A549 (cell line): ENCODE measurements at regions not wholly inside any gene's neighbourhood (a gene's known extent, or its start where the extent isn't known, plus 50 kb on each side); places are given as distances from the start of the nearest gene placed in this dataset.

Experiments
- ATAC-seq, 2 experiments: fragments of 200-7000 bp in 1 of 2; fragments of >200 bp in 1 of 2; cut with Nextera tagmentation in 1 of 2; cut with Tn5 transposase in 1 of 2; 3 replicates each; pipeline versions ENCODE4 v1.8.0 to v1.9.1; 2018 to 2020; ENCODE audit warnings: mild to moderate bottlenecking in 1 of 2, moderate library complexity in 1 of 2
- CTCF ChIA-PET: fragments of 300-600 bp; sonication (Branson Sonifier 250); formaldehyde crosslinking; extraction: SDS; loops from one replicate; lab custom pipeline; 2021; ENCODE audit warnings: antibody characterized with exemption, inconsistent platforms; lab: Yijun Ruan, JAX
- POLR2A ChIA-PET: fragments of 350-600 bp; formaldehyde crosslinking; extraction: SDS; loops from one replicate; lab custom pipeline; 2021; ENCODE audit warnings: antibody characterized with exemption, inconsistent platforms; lab: Yijun Ruan, JAX
- DNase-seq, 2 experiments: peaks; one replicate each; pipeline versions ENCODE4 v3.0.0 to v3.0.0-alpha.2; 2011 to 2016; ENCODE audit warnings: low read depth in 1 of 2, low spot score in 1 of 2
- FAIRE-seq: peaks from 2 replicates; lab custom pipeline; 2011; peaks lifted over from hg19 to GRCh38; lab: Jason Lieb, UNC
- H3K27ac ChIP-seq, 2 experiments: fragments of >200 bp; sonication (Bioruptor Twin); formaldehyde crosslinking; 3 replicates each; pipeline ENCODE4 v1.5.1; 2016 to 2017
- H3K4me1 ChIP-seq: fragments of >200 bp; sonication (Bioruptor Twin); formaldehyde crosslinking; 3 replicates; pipeline ENCODE4 v1.6.1; 2016
- H3K4me2 ChIP-seq: fragments of >200 bp; sonication (Bioruptor Twin); formaldehyde crosslinking; 3 replicates; pipeline ENCODE4 v1.6.1; 2016
- H3K4me3 ChIP-seq: fragments of >200 bp; sonication (Bioruptor Twin); formaldehyde crosslinking; 3 replicates; pipeline ENCODE4 v1.5.1; 2016
- H3K9me3 ChIP-seq: fragments of >200 bp; sonication (Bioruptor Twin); formaldehyde crosslinking; 3 replicates; pipeline ENCODE4 v1.6.1; 2016
- CHD4 ChIP-seq: fragments of 200-600 bp; sonication (generic); IDR thresholded peaks from 2 replicates; pipeline ENCODE4 v1.6.1; 2016; ENCODE audit warnings: antibody characterized with exemption, mild to moderate bottlenecking, borderline replicate concordance
- EHF ChIP-seq: fragments of 250-450 bp; sonication (Bioruptor Pico); IDR thresholded peaks from 2 replicates; pipeline ENCODE4 v1.5.0; 2020; ENCODE audit warnings: mild to moderate bottlenecking
- EHMT2 ChIP-seq: fragments of 200-600 bp; sonication (generic); IDR thresholded peaks from 2 replicates; pipeline ENCODE4 v1.6.1; 2016; ENCODE audit warnings: antibody characterized with exemption, low read depth, mild to moderate bottlenecking, moderate library complexity
- EP300 ChIP-seq, 2 experiments: fragments of >200 bp; sonication (Bioruptor Twin); formaldehyde crosslinking; IDR thresholded peaks; 2 replicates in 1 of 2; 3 replicates in 1 of 2; pipeline ENCODE4 v1.6.1; 2016 to 2017
- FOSB ChIP-seq: fragments of 250-450 bp; sonication (Bioruptor Pico); IDR thresholded peaks from 2 replicates; pipeline ENCODE4 v1.5.0; 2020; ENCODE audit warnings: mild to moderate bottlenecking, moderate library complexity
- FOSL2 ChIP-seq, 2 experiments: fragments of 450-650 bp in 1 of 2; fragments of >200 bp in 1 of 2; sonication (Bioruptor Twin) in 1 of 2; formaldehyde crosslinking; IDR thresholded peaks; 2 replicates each; pipeline versions ENCODE4 v1.5.0 to v1.6.1; 2016 to 2020; ENCODE audit warnings: mild to moderate bottlenecking in 1 of 2, moderate library complexity in 1 of 2
- HDAC2 ChIP-seq: fragments of 200-600 bp; sonication (generic); IDR thresholded peaks from 2 replicates; pipeline ENCODE4 v1.6.1; 2016
- HOXB13 ChIP-seq: fragments of 250-450 bp; sonication (Bioruptor Pico); IDR thresholded peaks from 2 replicates; pipeline ENCODE4 v1.5.0; 2020; ENCODE audit warnings: low read depth, mild to moderate bottlenecking, moderate library complexity
- HOXB5 ChIP-seq: fragments of 250-450 bp; sonication (Bioruptor Pico); IDR thresholded peaks from 2 replicates; pipeline ENCODE4 v1.5.0; 2020; ENCODE audit warnings: mild to moderate bottlenecking, moderate library complexity
- JUN ChIP-seq, 2 experiments: fragments of >200 bp; sonication (Bioruptor Twin); formaldehyde crosslinking; IDR thresholded peaks; 2 replicates in 1 of 2; 3 replicates in 1 of 2; pipeline ENCODE4 v1.6.1; 2016 to 2017
- JUNB ChIP-seq: fragments of >200 bp; sonication (Bioruptor Twin); formaldehyde crosslinking; IDR thresholded peaks from 2 replicates; pipeline ENCODE4 v1.6.1; 2016
- MAFK ChIP-seq: fragments of 450-650 bp; IDR thresholded peaks from 2 replicates; pipeline ENCODE4 v1.6.1; 2014; ENCODE audit not compliant: partially characterized antibody
- NFE2L2 ChIP-seq: fragments of 150-350 bp; conservative IDR thresholded peaks from 2 replicates; pipeline ENCODE4 v1.6.1; 2014; ENCODE audit warnings: low read length
- POLR2A ChIP-seq: IDR thresholded peaks from 2 replicates; pipeline ENCODE4 v1.6.1; 2012; ENCODE audit warnings: mild to moderate bottlenecking, low read length
- RNF2 ChIP-seq: fragments of 200-600 bp; sonication (generic); IDR thresholded peaks from 2 replicates; pipeline ENCODE4 v1.6.1; 2016; ENCODE audit warnings: low read depth, mild to moderate bottlenecking, antibody characterized with exemption, moderate library complexity, borderline replicate concordance
- ZSCAN20 ChIP-seq: fragments of 250-450 bp; sonication (Bioruptor Pico); IDR thresholded peaks from 2 replicates; pipeline ENCODE4 v1.8.0; 2022; ENCODE audit warnings: mild to moderate bottlenecking, moderate library complexity
- WGBS: methylation state at CpG from one replicate; pipeline ENCODE4 v1.1.6; 2017; ENCODE audit errors: missing lambda C conversion rate; 5-methylcytosine and 5-hydroxymethylcytosine counted together
- TF ChIP-seq, protein P1 (sequence below): fragments of 250-450 bp; sonication (Bioruptor Pico); IDR thresholded peaks from 2 replicates; pipeline ENCODE4 v1.5.0; 2020; ENCODE audit warnings: low read depth, mild to moderate bottlenecking, moderate library complexity
- TF ChIP-seq, protein P2 (sequence below): IDR thresholded peaks from 2 replicates; pipeline ENCODE4 v1.6.1; 2012; ENCODE audit warnings: low read depth, borderline replicate concordance
- TF ChIP-seq, protein P3 (sequence below): fragments of 150-350 bp; IDR thresholded peaks from 2 replicates; pipeline ENCODE4 v1.6.1; 2014; ENCODE audit warnings: low read depth, mild to moderate bottlenecking, low read length
- TF ChIP-seq, protein P4 (sequence below): IDR thresholded peaks from 2 replicates; pipeline ENCODE4 v1.6.1; 2012
- TF ChIP-seq, protein P5 (sequence below): IDR thresholded peaks from 2 replicates; pipeline ENCODE4 v1.6.1; 2012

DNA sequence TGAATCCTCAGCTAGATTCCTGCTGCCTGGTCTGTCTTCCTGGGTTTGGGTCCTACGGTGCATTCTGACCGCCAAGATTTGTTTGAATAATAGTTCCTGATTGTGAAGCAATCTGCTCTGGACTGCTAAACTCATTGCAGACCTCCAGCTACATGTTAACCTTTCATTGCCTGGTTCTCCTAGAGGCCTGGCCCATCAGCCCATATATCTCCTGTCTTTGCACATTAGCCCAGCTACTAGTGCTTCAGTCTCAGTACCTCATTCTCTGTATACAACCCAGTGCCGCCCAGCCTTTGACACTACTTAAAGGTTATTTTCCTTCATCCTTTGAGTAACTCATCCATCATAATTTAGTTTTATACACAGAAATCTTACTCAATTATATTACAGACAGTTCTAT, 65.6 kb upstream of the GRIP1 start:
- no peak for ATAC-seq
- no peaks in the 10 kb centered on the region for H3K4me1 ChIP-seq
- TF ChIP-seq ZSCAN20 (CRISPR knock-in tag) (no peak), EP300 (IDR thresholded peaks at IDR 0.05) (no peak), HOXB13 (CRISPR knock-in tag) (no peak), HDAC2 (no peak), POLR2A (no peak), FOSB (CRISPR knock-in tag) (no peak), RNF2 (no peak), EHMT2 (no peak), CHD4 (no peak), EHF (CRISPR knock-in tag) (no peak), JUN (IDR thresholded peaks at IDR 0.05) (no peak), HOXB5 (CRISPR knock-in tag) (no peak), JUNB (no peak), FOSL2 (IDR thresholded peaks at IDR 0.05) (no peak), FOSL2 (CRISPR knock-in tag; IDR thresholded peaks at IDR 0.05) (no peak), NFE2L2 (no peak)
- TF ChIP-seq, protein P1, sequence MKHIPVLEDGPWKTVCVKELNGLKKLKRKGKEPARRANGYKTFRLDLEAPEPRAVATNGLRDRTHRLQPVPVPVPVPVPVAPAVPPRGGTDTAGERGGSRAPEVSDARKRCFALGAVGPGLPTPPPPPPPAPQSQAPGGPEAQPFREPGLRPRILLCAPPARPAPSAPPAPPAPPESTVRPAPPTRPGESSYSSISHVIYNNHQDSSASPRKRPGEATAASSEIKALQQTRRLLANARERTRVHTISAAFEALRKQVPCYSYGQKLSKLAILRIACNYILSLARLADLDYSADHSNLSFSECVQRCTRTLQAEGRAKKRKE (CRISPR knock-in tag): no peak
- TF ChIP-seq, protein P2, sequence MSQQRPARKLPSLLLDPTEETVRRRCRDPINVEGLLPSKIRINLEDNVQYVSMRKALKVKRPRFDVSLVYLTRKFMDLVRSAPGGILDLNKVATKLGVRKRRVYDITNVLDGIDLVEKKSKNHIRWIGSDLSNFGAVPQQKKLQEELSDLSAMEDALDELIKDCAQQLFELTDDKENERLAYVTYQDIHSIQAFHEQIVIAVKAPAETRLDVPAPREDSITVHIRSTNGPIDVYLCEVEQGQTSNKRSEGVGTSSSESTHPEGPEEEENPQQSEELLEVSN: no peak
- TF ChIP-seq, protein P3, sequence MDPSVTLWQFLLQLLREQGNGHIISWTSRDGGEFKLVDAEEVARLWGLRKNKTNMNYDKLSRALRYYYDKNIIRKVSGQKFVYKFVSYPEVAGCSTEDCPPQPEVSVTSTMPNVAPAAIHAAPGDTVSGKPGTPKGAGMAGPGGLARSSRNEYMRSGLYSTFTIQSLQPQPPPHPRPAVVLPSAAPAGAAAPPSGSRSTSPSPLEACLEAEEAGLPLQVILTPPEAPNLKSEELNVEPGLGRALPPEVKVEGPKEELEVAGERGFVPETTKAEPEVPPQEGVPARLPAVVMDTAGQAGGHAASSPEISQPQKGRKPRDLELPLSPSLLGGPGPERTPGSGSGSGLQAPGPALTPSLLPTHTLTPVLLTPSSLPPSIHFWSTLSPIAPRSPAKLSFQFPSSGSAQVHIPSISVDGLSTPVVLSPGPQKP: no peak
- TF ChIP-seq, protein P4, sequence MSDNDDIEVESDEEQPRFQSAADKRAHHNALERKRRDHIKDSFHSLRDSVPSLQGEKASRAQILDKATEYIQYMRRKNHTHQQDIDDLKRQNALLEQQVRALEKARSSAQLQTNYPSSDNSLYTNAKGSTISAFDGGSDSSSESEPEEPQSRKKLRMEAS: no peak
- H3K4me2 ChIP-seq: no peak overlapping the region
- CTCF ChIA-PET: no interaction called here
- FAIRE-seq: no peak
- no peak overlapping the region for H3K27ac ChIP-seq
- H3K9me3 ChIP-seq: no peaks in the 10 kb centered on the region
- WGBS: 68% methylated on average over 3 of the region's 3 CpGs
- POLR2A ChIA-PET: no interaction called here
- no peak overlapping the region for H3K4me3 ChIP-seq
- DNase-seq: no peak

DNA sequence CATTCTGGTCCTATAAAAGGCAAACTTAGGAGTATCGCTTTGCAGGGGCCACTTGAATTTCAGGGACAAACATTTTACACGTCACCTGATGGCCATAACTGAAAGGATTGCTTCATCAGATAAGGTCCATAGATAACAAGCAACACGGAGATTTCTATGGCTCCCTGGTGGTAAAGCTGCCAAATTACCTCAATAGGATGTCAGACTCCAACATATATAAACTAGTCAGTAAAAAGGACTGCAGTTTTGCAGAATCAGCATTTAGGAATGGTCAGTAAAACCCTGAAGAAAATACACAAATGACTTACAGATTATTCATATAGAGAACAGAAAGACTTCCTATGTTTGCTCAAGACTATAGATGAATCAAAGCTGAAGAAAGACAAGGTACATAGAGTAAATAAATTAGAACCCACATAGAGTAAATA, 66.1 kb upstream of the GRIP1 start:
- DNase-seq: no peak
- 30% methylated on average over 3 of the region's 3 CpGs for WGBS

More for the DNA sequence above, 66.1 kb upstream of the GRIP1 start:
- Histone ChIP-seq H3K9me3 (no peaks in the 10 kb centered on the region), H3K4me2 (no peak overlapping the region), H3K27ac (no peak overlapping the region), H3K4me1 (no peaks in the 10 kb centered on the region), H3K4me3 (no peak overlapping the region)
- ChIA-PET CTCF (no interaction called here), POLR2A (no interaction called here)
- FAIRE-seq (no peak), ATAC-seq (no peak)
- TF ChIP-seq MAFK: peak; percentile 94
- TF ChIP-seq, protein P5, sequence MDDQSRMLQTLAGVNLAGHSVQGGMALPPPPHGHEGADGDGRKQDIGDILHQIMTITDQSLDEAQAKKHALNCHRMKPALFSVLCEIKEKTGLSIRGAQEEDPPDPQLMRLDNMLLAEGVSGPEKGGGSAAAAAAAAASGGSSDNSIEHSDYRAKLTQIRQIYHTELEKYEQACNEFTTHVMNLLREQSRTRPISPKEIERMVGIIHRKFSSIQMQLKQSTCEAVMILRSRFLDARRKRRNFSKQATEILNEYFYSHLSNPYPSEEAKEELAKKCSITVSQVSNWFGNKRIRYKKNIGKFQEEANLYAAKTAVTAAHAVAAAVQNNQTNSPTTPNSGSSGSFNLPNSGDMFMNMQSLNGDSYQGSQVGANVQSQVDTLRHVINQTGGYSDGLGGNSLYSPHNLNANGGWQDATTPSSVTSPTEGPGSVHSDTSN: no peak
